Kidney epithelial cell (primary cell): ENCODE measurements at regions not wholly inside any gene's neighbourhood (a gene's known extent, or its start where the extent isn't known, plus 50 kb on each side); places are given as distances from the start of the nearest gene placed in this dataset.

Experiments used
- DNase-seq: peaks from one replicate; pipeline ENCODE4 v3.0.0-alpha.2; 2010; ENCODE audit warnings: low read depth
- H3K27me3 ChIP-seq: 2 replicates; pipeline ENCODE4 v1.6.0; 2011; ENCODE audit warnings: low read length; ENCODE audit not compliant: control insufficient read depth, insufficient read depth
- H3K36me3 ChIP-seq: 2 replicates; pipeline ENCODE4 v1.5.1; 2011; ENCODE audit warnings: low read length; ENCODE audit not compliant: control insufficient read depth, insufficient read depth
- H3K4me3 ChIP-seq: 2 replicates; pipeline ENCODE4 v1.5.1; 2011; ENCODE audit warnings: low read depth, mild to moderate bottlenecking, control low read depth, low read length
- CTCF ChIP-seq: IDR thresholded peaks from 2 replicates; pipeline ENCODE4 v1.5.1; 2011; ENCODE audit warnings: mild to moderate bottlenecking, moderate library complexity, low read length, control low read depth, inconsistent platforms; ENCODE audit not compliant: insufficient read depth, poor library complexity, severe bottlenecking

DNA sequence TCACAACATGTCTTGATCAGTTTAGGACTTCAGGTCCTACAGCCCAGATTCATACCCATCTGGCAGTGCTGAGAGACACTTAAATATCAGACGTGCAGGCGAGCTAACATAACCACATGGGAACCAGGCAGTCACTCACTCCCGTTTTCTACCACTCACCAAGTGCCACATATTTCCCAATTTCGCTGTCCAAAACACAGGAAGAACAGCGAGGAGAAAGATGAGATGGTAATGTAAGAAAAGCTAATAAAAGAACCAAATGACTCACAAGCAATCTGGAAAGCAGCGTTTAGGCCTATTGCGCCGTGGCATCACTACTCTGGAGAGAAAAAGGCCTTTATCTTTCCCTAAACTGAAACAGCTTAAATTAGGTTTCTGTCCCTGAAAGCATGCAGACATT, 647.8 kb upstream of the SLC39A10 start:
- DNase-seq: no peak

DNA sequence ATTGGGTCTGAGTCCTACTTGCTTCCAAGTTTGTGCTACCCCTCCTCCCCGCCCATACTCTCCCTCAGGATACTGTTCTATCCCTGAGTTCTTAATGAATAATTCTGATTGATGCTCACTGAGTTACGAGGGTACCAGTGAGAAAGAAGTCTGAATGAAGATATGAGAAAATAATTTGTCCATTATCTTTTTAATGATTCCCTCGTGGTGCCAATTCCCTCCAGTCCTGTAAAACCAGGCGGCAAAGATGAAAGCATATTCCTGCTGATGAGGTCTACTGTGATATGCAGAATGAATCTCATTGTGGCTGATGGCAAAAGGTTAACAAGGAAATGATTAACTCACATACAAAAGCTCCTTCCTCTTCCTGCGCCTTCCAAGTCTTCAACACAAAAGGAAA, 650.2 kb upstream of the SLC39A10 start:
- no peak overlapping the region for H3K4me3 ChIP-seq
- H3K36me3 ChIP-seq: no peaks in the 10 kb centered on the region
- no peak for DNase-seq
- no peaks in the 10 kb centered on the region for H3K27me3 ChIP-seq
- TF ChIP-seq CTCF: no peak

More for the DNA sequence above, 647.8 kb upstream of the SLC39A10 start:
- no peaks in the 10 kb centered on the region for H3K27me3 ChIP-seq
- TF ChIP-seq CTCF: no peak
- no peaks in the 10 kb centered on the region for H3K36me3 ChIP-seq
- H3K4me3 ChIP-seq: no peak overlapping the region

DNA sequence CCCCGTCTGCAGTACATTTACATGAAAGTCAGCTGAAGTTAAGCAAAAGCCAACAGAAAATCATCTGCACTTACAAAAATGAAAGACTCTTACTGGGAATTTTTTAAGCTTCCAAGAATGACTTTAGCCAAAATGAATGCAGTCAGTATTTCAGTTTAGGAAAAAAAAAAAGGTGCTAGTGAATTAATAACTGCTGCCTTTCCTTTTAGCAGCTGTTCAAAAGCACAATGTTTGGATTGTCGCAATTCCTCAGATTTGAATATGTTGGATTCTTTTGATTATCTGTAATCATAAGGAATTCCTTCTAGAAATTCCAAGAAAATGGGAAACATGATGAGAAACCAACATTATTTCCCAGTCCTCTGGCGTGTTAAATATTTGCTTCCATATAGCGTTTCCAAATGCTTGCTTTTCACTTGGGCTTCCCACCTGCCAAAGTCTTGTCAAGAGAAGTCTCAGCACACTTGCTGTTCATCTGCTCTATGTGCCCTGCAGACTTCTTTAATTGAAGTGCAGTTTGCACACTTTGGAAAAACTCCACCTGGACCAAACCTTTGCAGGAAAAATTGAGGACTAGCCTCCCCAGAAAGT, 653.0 kb upstream of the SLC39A10 start:
- no peak for TF ChIP-seq CTCF
- no peaks in the 10 kb centered on the region for H3K27me3 ChIP-seq
- DNase-seq: no peak
- H3K4me3 ChIP-seq: no peak overlapping the region
- H3K36me3 ChIP-seq: no peaks in the 10 kb centered on the region

- no peaks in the 10 kb centered on the region for H3K36me3 ChIP-seq
- H3K4me3 ChIP-seq: no peak overlapping the region
- H3K27me3 ChIP-seq: no peaks in the 10 kb centered on the region
- no peak for DNase-seq
- no peak for TF ChIP-seq CTCF
Measured at GRCh38 chr2:195001924-195002323, 655.1 kb upstream of the SLC39A10 start.

DNA sequence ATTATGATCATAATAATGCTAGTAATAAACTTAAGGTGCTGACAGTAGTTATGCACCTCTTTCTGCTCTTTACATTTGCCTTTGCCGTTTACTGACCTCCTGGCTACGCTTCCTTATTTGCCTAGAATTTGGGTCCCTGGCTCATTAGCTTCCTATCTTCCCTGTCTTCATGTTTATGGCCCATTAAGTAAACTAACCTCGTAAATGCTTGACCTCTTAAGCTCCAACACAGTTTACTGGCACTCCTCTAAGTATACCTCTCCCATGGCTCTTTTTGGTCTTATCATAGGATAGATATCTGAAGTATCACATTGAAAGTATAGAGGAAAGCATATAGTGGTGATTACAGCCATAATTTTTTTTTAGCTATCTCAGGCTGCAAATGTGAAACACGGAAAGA, 657.3 kb upstream of the SLC39A10 start:
- no peak for DNase-seq
- no peak for TF ChIP-seq CTCF

DNA sequence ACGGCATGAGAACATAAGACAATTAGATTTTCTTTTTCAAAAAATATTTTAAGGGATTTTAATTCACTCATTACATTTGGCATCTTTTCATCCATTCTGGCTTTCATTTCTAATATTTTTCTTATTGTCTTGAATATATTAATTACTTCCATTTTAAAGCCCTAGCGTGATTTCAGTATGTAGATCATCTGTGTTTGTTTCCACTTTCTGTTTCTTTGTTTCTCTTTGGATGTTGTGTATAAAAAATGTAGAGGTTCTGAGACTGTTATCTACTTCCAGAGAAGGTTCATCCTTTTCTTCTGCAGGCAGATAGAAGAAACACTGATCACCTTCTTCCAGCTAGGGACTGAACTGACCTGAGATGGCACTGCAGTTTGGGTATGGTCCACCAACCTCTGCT, 664.4 kb upstream of the SLC39A10 start:
- no peak for DNase-seq
- H3K36me3 ChIP-seq: no peaks in the 10 kb centered on the region
- no peaks in the 10 kb centered on the region for H3K27me3 ChIP-seq
- H3K4me3 ChIP-seq: no peak overlapping the region
- TF ChIP-seq CTCF: no peak

More for the DNA sequence above, 657.3 kb upstream of the SLC39A10 start:
- Histone ChIP-seq H3K27me3 (no peaks in the 10 kb centered on the region), H3K36me3 (no peaks in the 10 kb centered on the region), H3K4me3 (no peak overlapping the region)
